Activated CD8-positive, alpha-beta memory T cell treated with anti-CD3 and anti-CD28 coated beads for 48 hours (primary cell): ENCODE measurements at regions not wholly inside any gene's neighbourhood (a gene's known extent, or its start where the extent isn't known, plus 50 kb on each side); places are given as distances from the start of the nearest gene placed in this dataset.

Source experiments
- DNase-seq, 3 experiments: peaks; one replicate each; pipeline ENCODE4 v3.0.0-alpha.2; 2020; ENCODE audit warnings: low read depth in 2 of 3, low spot score in 2 of 3

GRCh38 chr6:92647630-92648029 lies 771.7 kb downstream of the EPHA7 start:
- no peak for DNase-seq

- DNase-seq: peak in 1 of 3 experiments; percentile 7
Observed at GRCh38 chr6:92644104-92644791, 775.1 kb downstream of the EPHA7 start.

GRCh38 chr6:92635553-92636153 lies 783.7 kb downstream of the EPHA7 start:
- no peak for DNase-seq

- DNase-seq: no peak
Observed at GRCh38 chr6:92634561-92634960, 784.8 kb downstream of the EPHA7 start.

- DNase-seq: no peak
Observed at GRCh38 chr6:92623431-92623830, 795.9 kb downstream of the EPHA7 start.

- no peak for DNase-seq
Observed at GRCh38 chr6:92617721-92618120, 801.6 kb downstream of the EPHA7 start.

- DNase-seq: no peak
Observed at GRCh38 chr6:92608751-92609150, 810.6 kb downstream of the EPHA7 start.

GRCh38 chr6:92593201-92593600 lies 826.2 kb downstream of the EPHA7 start:
- no peak for DNase-seq

GRCh38 chr6:92589996-92590395 lies 829.4 kb downstream of the EPHA7 start:
- DNase-seq: no peak

- no peak for DNase-seq
Observed at GRCh38 chr6:92588148-92588547, 831.2 kb downstream of the EPHA7 start.

- no peak for DNase-seq
Observed at GRCh38 chr6:92587525-92587924, 831.8 kb downstream of the EPHA7 start.

- no peak for DNase-seq
Observed at GRCh38 chr6:92586236-92586977, 833.0 kb downstream of the EPHA7 start.

GRCh38 chr6:92582211-92582610 lies 837.1 kb downstream of the EPHA7 start:
- no peak for DNase-seq

GRCh38 chr6:92577077-92577719 lies 842.2 kb downstream of the EPHA7 start:
- DNase-seq: no peak

- no peak for DNase-seq
Observed at GRCh38 chr6:92568541-92568940, 850.8 kb downstream of the EPHA7 start.

GRCh38 chr6:92566632-92567031 lies 852.7 kb downstream of the EPHA7 start:
- DNase-seq: no peak

GRCh38 chr6:92564376-92564775 lies 855.0 kb downstream of the EPHA7 start:
- DNase-seq: no peak

- DNase-seq: no peak
Observed at GRCh38 chr6:92559611-92560010, 859.7 kb downstream of the EPHA7 start.

GRCh38 chr6:92559003-92559402 lies 860.4 kb downstream of the EPHA7 start:
- DNase-seq: no peak

- DNase-seq: no peak
Observed at GRCh38 chr6:92550501-92550900, 868.9 kb downstream of the EPHA7 start.

- no peak for DNase-seq
Observed at GRCh38 chr6:92545861-92546260, 873.5 kb downstream of the EPHA7 start.
